Thoracic aorta (tissue), 2 donors: ENCODE measurements at regions not wholly inside any gene's neighbourhood (a gene's known extent, or its start where the extent isn't known, plus 50 kb on each side); places are given as distances from the start of the nearest gene placed in this dataset.
"Not testable (repeated sequence)": the region's sequence is repeated elsewhere in the genome, so short reads cannot be mapped to it uniquely, and the experiment has no call there.

Experiments
- ATAC-seq: fragments of 150-250 bp; one replicate; pipeline ENCODE4 v1.8.0; 2017; ENCODE audit warnings: low read depth; ENCODE audit not compliant: insufficient number of reproducible peaks, low FRiP score
- DNase-seq: peaks from one replicate; pipeline ENCODE4 v3.0.0-alpha.2; 2020; ENCODE audit warnings: low spot score
- H3K27ac ChIP-seq, 2 donors: fragments of 200-600 bp; sonication (generic); 1 replicate in 1 of 2; 2 replicates in 1 of 2; pipeline ENCODE4 v1.5.1; 2016; ENCODE audit warnings: mild to moderate bottlenecking in 2 of 2, moderate library complexity in 2 of 2
- H3K27me3 ChIP-seq: fragments of 200-600 bp; sonication (generic); replicated peaks from 2 replicates; pipeline ENCODE4 v1.6.0; 2016; ENCODE audit warnings: mild to moderate bottlenecking; ENCODE audit not compliant: insufficient read depth
- H3K36me3 ChIP-seq: fragments of 200-600 bp; sonication (generic); one replicate; pipeline ENCODE4 v1.5.1; 2016
- H3K4me1 ChIP-seq, 2 donors: fragments of 200-600 bp; sonication (generic); 1 replicate in 1 of 2; 2 replicates in 1 of 2; pipeline versions ENCODE4 v1.5.1 to v1.6.0; 2016; ENCODE audit warnings: low read depth in 2 of 2, mild to moderate bottlenecking in 1 of 2; ENCODE audit not compliant: control insufficient read depth in 1 of 2
- H3K4me3 ChIP-seq: fragments of 200-600 bp; sonication (generic); 2 replicates; pipeline ENCODE4 v1.5.1; 2016; ENCODE audit warnings: mild to moderate bottlenecking
- H3K9me3 ChIP-seq: fragments of 200-600 bp; sonication (generic); 2 replicates; pipeline ENCODE4 v1.5.1; 2016
- TF ChIP-seq, protein P1 (sequence below): fragments of 200-600 bp; sonication (generic); IDR thresholded peaks from one replicate; pipeline ENCODE4 v1.5.1; 2019; ENCODE audit warnings: antibody characterized with exemption

- no peaks in the 10 kb centered on the region for H3K4me1 ChIP-seq
- ATAC-seq, result no peak
- H3K36me3 ChIP-seq, result no peaks in the 10 kb centered on the region
- DNase-seq, result no peak
- H3K4me3 ChIP-seq, result no peak overlapping the region
- no peaks in the 10 kb centered on the region for H3K27me3 ChIP-seq
- no peaks in the 10 kb centered on the region for H3K9me3 ChIP-seq
- TF ChIP-seq, protein P1, sequence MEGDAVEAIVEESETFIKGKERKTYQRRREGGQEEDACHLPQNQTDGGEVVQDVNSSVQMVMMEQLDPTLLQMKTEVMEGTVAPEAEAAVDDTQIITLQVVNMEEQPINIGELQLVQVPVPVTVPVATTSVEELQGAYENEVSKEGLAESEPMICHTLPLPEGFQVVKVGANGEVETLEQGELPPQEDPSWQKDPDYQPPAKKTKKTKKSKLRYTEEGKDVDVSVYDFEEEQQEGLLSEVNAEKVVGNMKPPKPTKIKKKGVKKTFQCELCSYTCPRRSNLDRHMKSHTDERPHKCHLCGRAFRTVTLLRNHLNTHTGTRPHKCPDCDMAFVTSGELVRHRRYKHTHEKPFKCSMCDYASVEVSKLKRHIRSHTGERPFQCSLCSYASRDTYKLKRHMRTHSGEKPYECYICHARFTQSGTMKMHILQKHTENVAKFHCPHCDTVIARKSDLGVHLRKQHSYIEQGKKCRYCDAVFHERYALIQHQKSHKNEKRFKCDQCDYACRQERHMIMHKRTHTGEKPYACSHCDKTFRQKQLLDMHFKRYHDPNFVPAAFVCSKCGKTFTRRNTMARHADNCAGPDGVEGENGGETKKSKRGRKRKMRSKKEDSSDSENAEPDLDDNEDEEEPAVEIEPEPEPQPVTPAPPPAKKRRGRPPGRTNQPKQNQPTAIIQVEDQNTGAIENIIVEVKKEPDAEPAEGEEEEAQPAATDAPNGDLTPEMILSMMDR, result no peak
- H3K27ac ChIP-seq, result no peak overlapping the region
These were observed 465.1 kb upstream of the PCDH10 start for GRCh38 chr4:132683957-132684356.

DNA sequence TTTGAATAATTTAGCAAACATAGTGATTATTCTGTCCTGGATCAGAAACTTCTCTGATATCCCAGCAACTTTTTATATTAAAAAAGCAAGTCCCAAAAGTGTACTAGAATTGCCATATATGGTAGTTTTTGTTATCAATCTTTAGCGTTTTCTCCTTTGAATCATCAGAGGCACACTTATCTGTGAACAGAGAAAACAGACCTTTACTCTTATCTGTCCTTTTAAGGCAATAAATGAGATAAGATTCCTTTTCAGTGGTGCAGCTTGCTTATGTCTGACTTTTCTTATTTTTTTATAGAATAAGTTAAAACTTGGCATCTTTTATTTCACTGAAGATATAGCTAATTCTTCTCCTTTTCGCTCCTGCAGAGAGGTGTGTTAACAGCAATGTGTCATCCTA lies 458.1 kb upstream of the PCDH10 start:
- H3K27ac ChIP-seq, result no peak overlapping the region
- H3K4me3 ChIP-seq, result no peak overlapping the region
- ATAC-seq, result no peak
- TF ChIP-seq, protein P1, result no peak
- H3K27me3 ChIP-seq, result no peaks in the 10 kb centered on the region
- no peaks in the 10 kb centered on the region for H3K36me3 ChIP-seq
- no peaks in the 10 kb centered on the region for H3K9me3 ChIP-seq
- no peak for DNase-seq
- no peaks in the 10 kb centered on the region for H3K4me1 ChIP-seq

DNA sequence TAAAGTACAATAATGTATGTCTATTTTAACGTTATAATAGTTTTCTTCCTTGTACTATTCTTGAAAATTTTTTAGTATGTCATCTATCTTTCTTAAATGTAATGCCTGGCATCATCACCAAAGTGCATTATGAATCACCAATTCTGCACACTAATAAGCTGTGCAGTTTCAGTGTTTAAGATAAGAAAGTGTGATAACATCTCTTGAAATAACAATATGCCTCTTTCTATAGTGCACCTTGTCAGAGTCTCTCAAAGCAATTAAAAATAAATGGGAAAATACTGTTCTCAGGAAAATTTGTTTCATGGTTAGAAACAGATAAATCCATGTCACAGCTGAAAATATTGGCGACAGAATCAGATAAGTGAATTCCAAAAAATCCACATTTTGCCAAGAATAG lies 457.4 kb upstream of the PCDH10 start:
- TF ChIP-seq, protein P1, result no peak
- Histone ChIP-seq H3K27ac (no peak overlapping the region), H3K36me3 (no peaks in the 10 kb centered on the region), H3K27me3 (no peaks in the 10 kb centered on the region), H3K4me1 (no peaks in the 10 kb centered on the region), H3K9me3 (no peaks in the 10 kb centered on the region), H3K4me3 (no peak overlapping the region)
- ATAC-seq (no peak), DNase-seq (no peak)

DNA sequence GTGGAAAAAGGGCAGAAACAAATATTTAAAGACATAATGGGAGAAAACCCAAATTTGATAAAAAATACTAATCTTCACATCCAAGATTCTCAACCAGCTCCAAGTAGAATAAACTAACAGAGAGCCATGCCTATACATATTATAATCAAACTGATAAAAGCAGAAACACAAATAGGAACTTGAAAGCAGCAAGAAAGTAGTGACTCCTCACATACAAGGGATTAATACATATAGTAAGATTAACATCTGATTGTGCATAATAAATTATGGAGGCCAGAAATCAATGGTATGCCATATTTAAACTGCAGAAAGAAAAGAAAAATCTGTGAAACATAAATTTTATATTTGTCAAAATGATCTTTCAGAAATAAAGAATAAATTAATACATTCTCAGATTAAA lies 454.3 kb upstream of the PCDH10 start:
- H3K9me3 ChIP-seq, result no peaks in the 10 kb centered on the region
- H3K27ac ChIP-seq, result no peak overlapping the region
- TF ChIP-seq, protein P1, result no peak
- H3K27me3 ChIP-seq, result no peaks in the 10 kb centered on the region
- DNase-seq (no peak), ATAC-seq (no peak)
- H3K36me3 ChIP-seq, result no peaks in the 10 kb centered on the region
- H3K4me1 ChIP-seq, result no peaks in the 10 kb centered on the region
- no peak overlapping the region for H3K4me3 ChIP-seq

DNA sequence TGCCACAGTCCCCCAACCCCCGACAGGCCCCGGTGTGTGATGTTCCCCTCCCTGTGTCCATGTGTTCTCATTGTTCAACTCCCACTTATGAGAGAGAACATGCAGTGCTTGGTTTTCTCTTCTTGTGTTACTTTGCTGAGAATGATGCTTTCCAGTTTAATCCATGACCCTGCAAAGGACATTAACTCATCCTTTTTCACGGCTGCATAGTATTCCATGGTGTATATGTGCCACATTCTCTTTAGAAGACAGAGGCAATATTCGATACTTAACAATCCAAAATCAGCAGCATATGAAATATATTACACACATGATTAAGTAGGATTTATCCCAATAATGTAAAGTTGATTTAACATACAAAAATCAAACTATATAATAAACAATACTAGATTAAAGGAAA lies 451.6 kb upstream of the PCDH10 start:
- not testable (repeated sequence) for H3K9me3 ChIP-seq, H3K27ac ChIP-seq, H3K4me1 ChIP-seq, H3K4me3 ChIP-seq, H3K36me3 ChIP-seq, DNase-seq, ATAC-seq, H3K27me3 ChIP-seq

DNA sequence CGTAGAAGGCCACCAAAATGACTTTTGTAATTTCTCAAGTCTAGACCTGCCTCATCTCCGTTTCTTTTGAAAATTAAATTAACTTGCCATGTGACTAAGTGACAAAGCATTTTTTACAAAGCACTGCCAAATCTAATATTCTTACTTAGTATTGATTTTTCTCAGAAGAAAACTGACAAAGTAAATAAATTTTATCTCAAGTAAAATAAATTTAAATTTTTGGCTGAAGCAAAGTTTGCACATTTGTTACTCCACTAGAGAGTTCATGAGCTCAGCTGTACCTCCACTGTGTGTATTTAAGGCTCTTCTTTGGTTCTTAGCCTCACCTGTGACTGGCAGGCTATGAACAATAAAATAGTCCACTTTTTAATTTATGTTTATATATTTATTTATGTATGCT lies 441.1 kb upstream of the PCDH10 start:
- no peaks in the 10 kb centered on the region for H3K36me3 ChIP-seq
- ATAC-seq, result no peak
- no peak overlapping the region for H3K27ac ChIP-seq
- H3K4me3 ChIP-seq, result no peak overlapping the region
- H3K27me3 ChIP-seq, result no peaks in the 10 kb centered on the region
- no peaks in the 10 kb centered on the region for H3K4me1 ChIP-seq
- TF ChIP-seq, protein P1, result no peak
- no peak for DNase-seq
- H3K9me3 ChIP-seq, result no peaks in the 10 kb centered on the region
